ENCODE measurements at regions not wholly inside any gene's neighbourhood (a gene's known extent, or its start where the extent isn't known, plus 50 kb on each side); places are given as distances from the start of the nearest gene placed in this dataset.
A peak's percentile ranks its signal among the peaks of the same experiment; 100 is the strongest.
"Not testable (repeated sequence)": the region's sequence is repeated elsewhere in the genome, so short reads cannot be mapped to it uniquely, and the experiment has no call there.

DNA sequence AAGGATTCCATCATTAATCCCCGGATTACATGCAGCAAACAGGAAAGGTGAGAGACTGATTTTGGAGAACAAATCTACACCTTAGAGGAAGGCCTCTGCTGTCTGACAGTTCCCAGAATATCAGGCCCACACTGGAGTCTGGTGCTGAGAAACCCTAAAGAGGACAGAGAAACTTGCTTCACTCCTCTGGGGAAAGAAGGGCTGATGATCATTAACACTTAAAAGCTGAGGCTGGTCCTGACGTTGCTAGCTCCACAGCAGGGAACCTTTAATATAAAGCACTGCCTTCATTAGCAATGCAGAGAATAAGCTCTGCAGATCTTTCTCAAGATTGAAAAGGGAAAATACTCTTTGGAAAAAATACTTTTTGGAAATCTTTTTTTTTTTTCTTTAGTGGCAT is 1472.4 kb upstream of the GOT2 start:
- no peak for DNase-seq

DNA sequence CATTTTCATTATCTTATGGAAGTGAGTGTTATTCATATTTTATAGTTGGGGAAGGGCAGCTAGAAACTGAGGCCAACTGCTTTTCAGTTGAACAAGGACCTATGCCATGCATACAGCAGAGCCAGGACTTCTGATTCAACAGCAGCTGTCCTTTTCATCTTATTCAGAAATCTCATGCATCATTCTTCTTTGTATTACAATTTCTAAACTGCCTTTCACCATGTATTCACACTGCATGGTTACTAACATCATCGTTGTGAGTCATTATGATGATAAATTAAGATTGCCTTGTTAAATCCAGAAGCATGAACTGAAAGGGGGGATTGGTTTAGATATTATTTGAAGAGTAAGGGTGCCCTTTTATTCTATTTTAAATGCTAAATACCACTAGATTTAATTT is 1470.1 kb upstream of the GOT2 start:
- DNase-seq, result no peak

DNA sequence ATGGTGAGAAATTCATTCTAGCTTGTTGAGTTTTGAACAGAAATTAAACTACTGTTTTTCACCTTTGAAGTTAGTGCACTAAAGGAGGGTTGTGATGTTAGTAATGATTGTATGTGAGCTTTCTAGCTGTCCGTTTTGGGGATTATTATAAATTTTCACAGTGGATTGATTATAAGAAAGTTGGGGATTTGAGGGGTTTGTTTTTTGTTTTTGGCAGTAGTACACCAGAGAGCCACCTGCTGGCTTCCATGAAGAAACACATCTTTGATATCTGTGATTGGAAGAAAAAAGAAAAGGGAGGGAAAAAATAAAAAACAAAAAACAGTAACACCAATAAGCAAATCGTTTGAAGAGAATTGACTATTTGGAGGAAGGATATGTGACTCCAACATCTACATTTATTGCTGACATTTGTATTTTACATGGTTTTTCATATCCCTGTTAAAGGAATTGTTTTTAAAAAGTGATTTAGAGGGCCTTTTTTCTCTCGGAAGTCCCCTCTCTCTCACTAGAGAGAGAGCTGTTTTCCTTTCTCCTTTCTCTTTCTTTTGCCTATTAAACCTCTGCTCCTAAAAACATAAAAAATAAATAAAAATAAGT is 1469.5 kb upstream of the GOT2 start:
- DNase-seq, result peak in 1 of 3 experiments; percentile 3

- not testable (repeated sequence) for DNase-seq
Observed at GRCh38 chr16:60200729-60201128, 1466.6 kb upstream of the GOT2 start.

DNA sequence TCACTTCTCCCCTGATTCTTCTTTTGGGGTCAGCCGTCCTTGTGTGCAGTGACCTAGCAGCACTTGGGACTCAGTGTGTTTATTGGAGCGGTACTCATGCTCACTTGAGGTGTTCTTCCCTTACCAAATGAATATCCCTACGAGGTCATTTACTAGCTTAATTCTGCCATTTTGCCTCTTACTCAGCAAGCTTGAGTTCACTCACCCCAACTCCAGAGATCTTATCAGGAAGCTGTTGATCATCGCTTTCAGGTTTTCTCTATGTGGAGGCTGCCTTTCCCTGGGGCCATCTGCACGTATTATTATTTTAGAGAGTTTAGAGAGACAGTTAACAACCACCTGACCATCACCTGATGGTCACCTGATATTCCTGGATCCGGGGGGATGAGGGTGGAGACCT is 1466.0 kb upstream of the GOT2 start:
- DNase-seq, result no peak

DNA sequence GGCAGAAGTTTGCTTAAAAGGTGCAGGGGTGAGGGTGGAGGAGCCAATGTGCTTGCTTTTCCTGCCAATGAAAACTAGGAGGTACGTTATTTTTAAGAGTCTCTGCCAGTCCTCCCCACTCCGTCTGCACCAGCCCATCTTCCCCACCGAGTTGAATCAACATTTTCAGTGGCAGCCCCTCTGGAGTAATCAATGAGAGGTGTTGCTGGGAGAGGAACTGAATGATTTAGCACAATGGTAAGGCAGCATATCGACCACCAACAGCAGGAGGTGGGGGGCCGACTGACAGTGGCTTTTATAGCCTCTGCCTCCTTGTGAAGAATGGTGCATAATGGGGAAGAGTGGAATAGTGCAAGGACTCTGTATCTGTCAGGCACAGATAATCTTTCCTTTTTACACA is 1465.0 kb upstream of the GOT2 start:
- DNase-seq, result no peak

DNA sequence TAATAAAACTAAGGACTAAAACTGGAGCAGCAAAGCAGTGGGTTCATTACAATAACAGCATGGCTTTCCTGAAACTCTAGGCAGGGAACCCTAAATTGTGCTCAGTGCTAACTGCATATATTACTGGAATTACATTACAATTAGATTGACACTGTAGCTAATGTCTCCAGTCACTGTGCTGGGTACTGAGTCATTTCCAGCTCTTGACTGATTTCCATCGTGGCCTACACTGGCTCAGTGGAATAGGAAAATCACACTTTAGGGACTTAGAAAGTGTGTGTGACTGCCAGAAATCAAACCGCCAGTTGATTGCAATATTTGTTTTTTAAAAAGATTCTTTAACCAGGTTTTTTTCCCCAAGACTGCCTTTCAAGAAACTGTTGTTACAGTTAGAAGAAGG is 1447.4 kb upstream of the GOT2 start:
- DNase-seq, result no peak

DNA sequence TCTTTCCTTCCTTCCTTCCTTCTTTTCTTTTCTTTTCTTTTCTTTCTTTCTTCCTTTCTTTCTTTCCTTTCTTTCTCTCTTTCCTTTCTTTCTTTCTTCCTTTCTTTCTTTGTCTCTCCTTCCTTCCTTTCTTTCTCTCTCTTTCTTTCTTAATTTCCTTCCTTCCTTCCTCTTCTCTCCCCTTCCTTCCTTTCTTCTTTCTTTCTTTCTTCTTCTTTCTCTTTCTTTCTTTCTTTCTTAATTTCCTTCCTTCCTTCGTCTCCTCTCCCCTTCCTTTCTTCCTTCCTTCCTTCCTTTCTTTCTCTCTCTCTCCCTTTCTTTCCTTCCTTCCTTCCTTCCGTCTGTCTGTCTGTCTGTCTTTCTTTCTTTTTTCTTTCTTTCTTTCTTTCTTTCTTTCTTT is 1446.5 kb upstream of the GOT2 start:
- DNase-seq, result no peak

GRCh38 chr16:60170196-60170595 is 1436.1 kb upstream of the GOT2 start:
- DNase-seq, result no peak

DNA sequence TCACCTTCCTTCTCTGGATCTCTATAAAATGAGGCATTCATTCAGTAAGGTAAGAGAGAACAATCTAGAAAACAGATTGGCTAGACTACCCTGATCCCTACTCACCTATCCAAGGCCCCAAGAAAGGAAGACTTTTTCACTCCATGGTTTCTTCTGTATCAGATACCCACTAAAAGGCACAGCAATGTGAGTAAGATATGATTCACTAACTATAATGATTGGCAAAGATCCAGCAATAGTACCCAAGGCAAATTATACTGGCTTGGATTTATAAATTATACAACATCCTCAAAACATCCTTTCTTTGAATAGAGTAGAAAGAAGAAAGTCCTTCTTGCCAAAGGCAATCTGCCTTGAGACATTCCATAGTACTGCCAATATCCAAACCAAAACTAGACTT is 1432.0 kb upstream of the GOT2 start:
- no peak for DNase-seq

GRCh38 chr16:60151987-60152386 is 1417.9 kb upstream of the GOT2 start:
- DNase-seq, result no peak

DNA sequence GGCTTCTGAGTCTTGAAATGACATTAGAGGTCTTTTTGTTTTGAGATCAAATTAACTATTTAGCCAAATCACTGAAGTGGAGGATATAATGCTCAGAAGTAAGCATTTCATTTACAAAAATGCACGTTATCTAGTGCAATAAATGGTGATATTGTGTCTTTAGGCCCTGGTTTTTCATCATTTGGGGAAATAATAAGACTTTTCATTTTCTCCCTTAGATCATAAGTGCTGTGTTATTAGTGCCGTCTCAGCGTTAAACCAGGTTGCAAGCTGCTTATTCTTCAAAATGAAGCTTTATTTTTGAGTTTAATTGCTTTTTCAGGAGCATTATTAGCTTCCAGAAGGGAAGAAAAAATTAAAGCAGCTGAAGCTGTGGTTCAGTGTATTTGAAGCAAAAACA is 1416.8 kb upstream of the GOT2 start:
- DNase-seq, result no peak

DNA sequence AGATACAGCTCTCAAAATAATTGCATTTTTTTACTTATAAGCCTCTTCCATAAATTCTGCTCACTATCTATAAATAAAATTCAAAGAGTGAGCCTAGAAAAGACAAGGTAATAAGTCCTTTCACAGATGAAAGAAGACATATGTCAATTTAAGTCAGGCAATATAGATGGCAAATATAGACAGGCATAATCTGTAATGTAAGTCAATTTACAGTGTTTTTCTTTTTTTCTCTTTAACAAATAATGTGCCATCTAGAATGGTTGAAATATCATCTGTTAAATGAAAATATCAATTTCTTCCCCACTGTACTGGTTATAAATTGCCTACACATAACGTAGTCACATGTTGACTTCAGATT is 1409.2 kb upstream of the GOT2 start:
- DNase-seq, result no peak

DNA sequence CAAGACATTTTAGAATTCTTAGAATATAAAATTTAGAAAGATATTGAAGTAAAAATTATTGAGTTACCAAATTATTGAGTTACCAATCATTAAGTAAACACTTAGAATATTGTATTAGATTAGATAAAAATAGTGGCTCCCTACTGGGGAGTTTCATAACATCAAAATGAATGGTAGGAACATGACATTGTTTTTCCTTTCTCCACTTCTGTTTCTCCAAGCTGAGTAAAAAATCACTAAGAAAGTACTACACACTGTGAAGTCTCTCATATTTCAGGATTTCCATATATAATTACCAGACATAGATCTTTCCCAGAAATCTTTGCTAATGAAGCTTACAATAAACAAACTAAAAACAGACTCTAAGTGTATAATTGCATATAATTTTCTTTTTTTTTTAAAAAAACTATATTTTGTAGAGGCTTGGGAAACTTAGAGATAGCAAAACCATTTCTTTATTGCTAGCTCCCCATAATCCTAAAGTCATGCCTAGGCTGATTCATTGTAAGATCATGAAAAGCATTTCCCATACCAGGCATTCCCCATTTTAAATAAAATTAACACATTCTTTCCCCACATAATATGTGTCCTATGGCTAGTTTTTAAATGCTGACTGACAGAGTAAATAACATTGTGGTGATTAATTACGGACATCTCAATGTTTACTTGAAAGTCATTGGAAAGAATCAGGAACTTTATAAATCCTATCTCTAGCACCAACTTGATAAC is 1408.7 kb upstream of the GOT2 start:
- no peak for DNase-seq

DNA sequence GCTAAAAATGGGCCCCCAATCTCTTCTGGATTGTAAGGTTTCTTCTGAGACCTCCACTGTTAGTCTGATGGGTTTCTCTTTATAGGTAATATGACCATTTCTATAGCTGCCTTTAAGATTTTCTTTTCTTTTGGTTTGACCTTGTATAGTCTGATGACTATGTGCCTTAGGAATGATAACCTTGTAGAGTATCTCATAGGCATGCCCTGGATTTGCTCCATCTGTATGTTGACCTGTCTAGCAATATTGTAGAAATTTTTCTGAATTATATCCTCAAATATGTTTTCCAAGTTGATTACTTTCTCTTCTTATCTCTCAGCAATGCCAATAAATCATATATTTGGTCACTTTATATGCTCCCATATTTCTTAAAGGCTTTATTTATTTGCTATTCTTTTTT is 1403.8 kb upstream of the GOT2 start:
- DNase-seq, result no peak

DNA sequence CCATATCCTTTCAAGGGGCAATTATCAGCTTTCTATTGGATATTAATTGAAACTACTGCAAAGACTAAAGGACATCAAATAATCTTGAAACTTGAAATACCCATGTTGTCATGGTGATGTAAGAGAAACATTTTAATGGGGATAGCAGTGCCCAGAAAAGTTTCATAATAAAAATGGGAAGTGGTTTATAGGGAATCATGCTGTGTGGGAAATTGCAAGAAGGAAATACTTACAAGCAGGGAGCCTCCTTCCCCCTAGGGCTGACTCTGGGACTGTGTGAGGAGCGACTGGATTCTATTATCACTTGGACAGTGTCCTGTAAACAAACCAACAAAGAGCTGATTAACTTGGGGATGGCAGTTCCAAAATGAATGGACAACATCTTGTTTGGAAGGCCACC is 1393.1 kb upstream of the GOT2 start:
- DNase-seq, result no peak

DNA sequence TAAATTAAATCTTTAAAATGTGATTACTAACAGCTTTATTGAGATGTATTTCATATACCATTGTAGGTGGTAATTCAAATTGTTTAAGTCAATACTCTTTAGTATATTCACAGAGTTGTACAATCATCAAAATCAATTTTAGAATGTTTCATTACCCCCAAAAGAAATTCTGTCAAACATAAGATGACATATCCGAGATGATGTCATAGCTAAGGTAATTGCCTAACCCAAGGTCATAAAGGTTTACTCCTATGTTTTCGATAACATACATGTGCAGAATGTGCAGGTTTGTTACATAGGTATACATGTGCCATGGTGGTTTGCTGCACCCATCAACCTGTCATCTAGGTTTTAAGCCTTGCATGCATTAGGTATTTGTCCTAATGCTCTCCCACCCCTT is 1392.0 kb upstream of the GOT2 start:
- not testable (repeated sequence) for DNase-seq

GRCh38 chr16:60123392-60124023 is 1389.4 kb upstream of the GOT2 start:
- DNase-seq, result no peak

- no peak for DNase-seq
Observed at GRCh38 chr16:60120586-60120985, 1386.5 kb upstream of the GOT2 start.

GRCh38 chr16:60110531-60110930 is 1376.4 kb upstream of the GOT2 start:
- DNase-seq, result no peak

DNA sequence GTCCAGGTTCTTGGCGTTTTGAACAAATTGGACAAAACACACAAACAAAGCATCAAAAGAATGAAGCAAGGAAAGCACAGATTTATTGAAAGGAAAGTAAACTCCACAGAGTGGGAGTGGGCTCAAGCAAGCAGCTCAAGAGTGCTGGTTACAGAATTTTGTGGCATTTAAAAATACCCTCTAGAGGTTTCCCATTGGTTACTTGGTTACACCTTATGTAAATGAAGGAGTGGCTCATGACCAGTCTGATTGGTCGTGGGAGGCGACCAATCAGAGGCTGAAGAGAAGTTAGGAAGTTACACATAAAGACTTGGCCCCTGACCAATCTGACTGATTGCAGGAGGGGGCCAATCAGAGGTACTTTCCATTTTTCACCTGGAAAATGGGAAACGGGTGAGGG is 1373.8 kb upstream of the GOT2 start:
- DNase-seq, result no peak

DNA sequence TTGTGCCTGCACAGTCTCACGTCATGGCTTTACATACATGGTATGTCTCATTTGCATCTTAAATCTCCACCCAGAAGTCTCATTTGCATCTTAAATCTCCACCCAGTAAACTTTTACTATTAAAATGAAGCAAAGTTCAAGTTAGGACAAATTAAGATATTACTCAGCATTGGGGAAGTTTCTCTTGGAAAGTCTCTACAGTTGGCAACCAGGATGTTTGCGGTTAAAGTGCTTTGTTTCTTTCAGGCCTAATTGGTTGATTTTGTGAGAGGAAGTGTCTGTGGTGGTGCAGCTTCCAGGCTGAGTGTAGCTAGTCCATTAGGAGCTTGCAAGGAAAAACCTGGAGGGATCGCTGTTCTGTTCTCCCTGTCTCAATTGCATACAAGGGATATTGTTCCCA is 1373.3 kb upstream of the GOT2 start:
- DNase-seq, result no peak

DNA sequence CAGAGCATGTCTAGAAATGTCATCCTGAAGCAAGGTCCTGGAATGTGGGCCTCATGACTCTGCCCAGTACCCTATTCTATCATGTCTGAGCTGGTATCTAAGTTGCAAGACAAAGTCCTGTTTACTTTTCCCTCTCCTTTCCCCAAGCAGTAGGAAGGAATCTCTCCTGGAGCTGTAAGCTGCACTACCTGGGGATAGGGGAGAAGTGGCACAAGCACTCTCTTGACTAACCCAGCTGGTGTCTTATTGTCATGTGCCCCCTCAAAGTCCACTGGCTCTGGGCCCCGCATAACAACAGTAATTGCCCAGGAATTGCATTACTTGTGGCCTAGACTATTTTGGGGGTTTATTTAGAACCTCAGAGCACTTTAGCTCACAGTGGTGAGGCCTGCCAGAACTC is 1366.3 kb upstream of the GOT2 start:
- DNase-seq, result no peak

- no peak for DNase-seq
Observed at GRCh38 chr16:60091529-60091928, 1357.4 kb upstream of the GOT2 start.

GRCh38 chr16:60091071-60091470 is 1357.0 kb upstream of the GOT2 start:
- DNase-seq, result no peak
